ENCODE measurements at regions not wholly inside any gene's neighbourhood (a gene's known extent, or its start where the extent isn't known, plus 50 kb on each side); places are given as distances from the start of the nearest gene placed in this dataset.

DNA sequence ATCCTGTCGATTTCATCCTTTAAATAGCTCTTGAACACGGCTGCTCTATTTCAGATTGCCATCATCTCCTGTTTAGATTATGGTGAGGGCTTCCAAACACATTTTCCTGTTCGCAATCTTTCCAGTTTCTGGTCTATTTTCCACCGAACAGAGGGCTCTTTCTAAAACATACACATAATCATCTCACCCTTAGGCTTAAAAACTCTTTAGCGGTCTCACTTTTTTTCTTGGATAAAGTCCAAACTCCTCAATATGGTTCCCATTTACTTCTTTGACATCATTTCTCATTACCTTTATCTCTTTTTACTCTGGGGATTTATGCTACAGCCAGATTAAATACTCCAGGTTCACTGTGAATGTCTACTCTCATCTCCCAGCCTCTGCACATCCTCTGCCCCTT, 103.4 kb upstream of the STMND1 start:
- TF ChIP-seq ZNF274 (IDR thresholded peaks at IDR 0.05; ENCODE audit: borderline replicate concordance, low read depth, low read length) = no peak
- no peak for TF ChIP-seq CHD4 (IDR thresholded peaks at IDR 0.05; ENCODE audit: insufficient read depth, insufficient replicate concordance, low read depth, low read length, poor library complexity, severe bottlenecking)
- TF ChIP-seq ARID2 (IDR thresholded peaks at IDR 0.05) = no peak
- TF ChIP-seq, protein P1, sequence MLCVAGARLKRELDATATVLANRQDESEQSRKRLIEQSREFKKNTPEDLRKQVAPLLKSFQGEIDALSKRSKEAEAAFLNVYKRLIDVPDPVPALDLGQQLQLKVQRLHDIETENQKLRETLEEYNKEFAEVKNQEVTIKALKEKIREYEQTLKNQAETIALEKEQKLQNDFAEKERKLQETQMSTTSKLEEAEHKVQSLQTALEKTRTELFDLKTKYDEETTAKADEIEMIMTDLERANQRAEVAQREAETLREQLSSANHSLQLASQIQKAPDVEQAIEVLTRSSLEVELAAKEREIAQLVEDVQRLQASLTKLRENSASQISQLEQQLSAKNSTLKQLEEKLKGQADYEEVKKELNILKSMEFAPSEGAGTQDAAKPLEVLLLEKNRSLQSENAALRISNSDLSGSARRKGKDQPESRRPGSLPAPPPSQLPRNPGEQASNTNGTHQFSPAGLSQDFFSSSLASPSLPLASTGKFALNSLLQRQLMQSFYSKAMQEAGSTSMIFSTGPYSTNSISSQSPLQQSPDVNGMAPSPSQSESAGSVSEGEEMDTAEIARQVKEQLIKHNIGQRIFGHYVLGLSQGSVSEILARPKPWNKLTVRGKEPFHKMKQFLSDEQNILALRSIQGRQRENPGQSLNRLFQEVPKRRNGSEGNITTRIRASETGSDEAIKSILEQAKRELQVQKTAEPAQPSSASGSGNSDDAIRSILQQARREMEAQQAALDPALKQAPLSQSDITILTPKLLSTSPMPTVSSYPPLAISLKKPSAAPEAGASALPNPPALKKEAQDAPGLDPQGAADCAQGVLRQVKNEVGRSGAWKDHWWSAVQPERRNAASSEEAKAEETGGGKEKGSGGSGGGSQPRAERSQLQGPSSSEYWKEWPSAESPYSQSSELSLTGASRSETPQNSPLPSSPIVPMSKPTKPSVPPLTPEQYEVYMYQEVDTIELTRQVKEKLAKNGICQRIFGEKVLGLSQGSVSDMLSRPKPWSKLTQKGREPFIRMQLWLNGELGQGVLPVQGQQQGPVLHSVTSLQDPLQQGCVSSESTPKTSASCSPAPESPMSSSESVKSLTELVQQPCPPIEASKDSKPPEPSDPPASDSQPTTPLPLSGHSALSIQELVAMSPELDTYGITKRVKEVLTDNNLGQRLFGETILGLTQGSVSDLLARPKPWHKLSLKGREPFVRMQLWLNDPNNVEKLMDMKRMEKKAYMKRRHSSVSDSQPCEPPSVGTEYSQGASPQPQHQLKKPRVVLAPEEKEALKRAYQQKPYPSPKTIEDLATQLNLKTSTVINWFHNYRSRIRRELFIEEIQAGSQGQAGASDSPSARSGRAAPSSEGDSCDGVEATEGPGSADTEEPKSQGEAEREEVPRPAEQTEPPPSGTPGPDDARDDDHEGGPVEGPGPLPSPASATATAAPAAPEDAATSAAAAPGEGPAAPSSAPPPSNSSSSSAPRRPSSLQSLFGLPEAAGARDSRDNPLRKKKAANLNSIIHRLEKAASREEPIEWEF (CRISPR knock-in tag; IDR thresholded peaks at IDR 0.05) = no peak
- TF ChIP-seq KHSRP (IDR thresholded peaks at IDR 0.05) = no peak
- no peak for TF ChIP-seq FOXJ2 (tag; IDR thresholded peaks at IDR 0.05)

All from K562 (cell line).